Sigmoid colon (tissue), 3 donors: ENCODE measurements at regions not wholly inside any gene's neighbourhood (a gene's known extent, or its start where the extent isn't known, plus 50 kb on each side); places are given as distances from the start of the nearest gene placed in this dataset.

Experiments used
- CTCF ChIP-seq, 4 experiments: fragments of 450-650 bp in 3 of 4; fragments of 200-600 bp in 1 of 4; IDR thresholded peaks; one replicate each; pipeline ENCODE4 v1.5.1; 2016 to 2019; ENCODE audit warnings: antibody characterized with exemption in 4 of 4, mild to moderate bottlenecking in 3 of 4, moderate library complexity in 2 of 4
- POLR2A ChIP-seq, 2 donors: fragments of 450-650 bp; IDR thresholded peaks; one replicate each; pipeline ENCODE4 v1.6.1; 2016; ENCODE audit warnings: antibody characterized with exemption in 2 of 2, mild to moderate bottlenecking in 2 of 2, moderate library complexity in 2 of 2

GRCh38 chr17:22570144-22570845 is 878.0 kb downstream of the KCNJ18 start:
- no peak for TF ChIP-seq CTCF (IDR thresholded peaks at IDR 0.05)
- no peak for TF ChIP-seq POLR2A (IDR thresholded peaks at IDR 0.05)
